ENCODE measurements at regions not wholly inside any gene's neighbourhood (a gene's known extent, or its start where the extent isn't known, plus 50 kb on each side); places are given as distances from the start of the nearest gene placed in this dataset.

GRCh38 chr2:120802867-120803484 is 67.3 kb downstream of the GLI2 start:
- Histone ChIP-seq H3K9ac (no peak overlapping the region), H3K27ac (no peak overlapping the region), H3K79me2 (ENCODE audit: insufficient read depth, low read depth) (no peaks in the 10 kb centered on the region), H2AFZ (ENCODE audit: low read depth) (no peak overlapping the region), H3K27me3 (ENCODE audit: insufficient read depth, low read depth) (no peaks in the 10 kb centered on the region), H3K4me2 (no peak overlapping the region), H3K4me1 (ENCODE audit: low read depth, poor library complexity, severe bottlenecking) (no peaks in the 10 kb centered on the region), H3K4me3 (IDR thresholded peaks at IDR 0.05; ENCODE audit: insufficient read depth, low read depth, low read length) (no peak overlapping the region), H4K20me1 (ENCODE audit: insufficient read depth) (no peaks in the 10 kb centered on the region), H3K36me3 (ENCODE audit: insufficient read depth) (no peaks in the 10 kb centered on the region)
- TF ChIP-seq, protein P1, sequence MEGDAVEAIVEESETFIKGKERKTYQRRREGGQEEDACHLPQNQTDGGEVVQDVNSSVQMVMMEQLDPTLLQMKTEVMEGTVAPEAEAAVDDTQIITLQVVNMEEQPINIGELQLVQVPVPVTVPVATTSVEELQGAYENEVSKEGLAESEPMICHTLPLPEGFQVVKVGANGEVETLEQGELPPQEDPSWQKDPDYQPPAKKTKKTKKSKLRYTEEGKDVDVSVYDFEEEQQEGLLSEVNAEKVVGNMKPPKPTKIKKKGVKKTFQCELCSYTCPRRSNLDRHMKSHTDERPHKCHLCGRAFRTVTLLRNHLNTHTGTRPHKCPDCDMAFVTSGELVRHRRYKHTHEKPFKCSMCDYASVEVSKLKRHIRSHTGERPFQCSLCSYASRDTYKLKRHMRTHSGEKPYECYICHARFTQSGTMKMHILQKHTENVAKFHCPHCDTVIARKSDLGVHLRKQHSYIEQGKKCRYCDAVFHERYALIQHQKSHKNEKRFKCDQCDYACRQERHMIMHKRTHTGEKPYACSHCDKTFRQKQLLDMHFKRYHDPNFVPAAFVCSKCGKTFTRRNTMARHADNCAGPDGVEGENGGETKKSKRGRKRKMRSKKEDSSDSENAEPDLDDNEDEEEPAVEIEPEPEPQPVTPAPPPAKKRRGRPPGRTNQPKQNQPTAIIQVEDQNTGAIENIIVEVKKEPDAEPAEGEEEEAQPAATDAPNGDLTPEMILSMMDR (conservative IDR thresholded peaks at IDR 0.05; ENCODE audit: low read depth, low read length) = no peak

DNA sequence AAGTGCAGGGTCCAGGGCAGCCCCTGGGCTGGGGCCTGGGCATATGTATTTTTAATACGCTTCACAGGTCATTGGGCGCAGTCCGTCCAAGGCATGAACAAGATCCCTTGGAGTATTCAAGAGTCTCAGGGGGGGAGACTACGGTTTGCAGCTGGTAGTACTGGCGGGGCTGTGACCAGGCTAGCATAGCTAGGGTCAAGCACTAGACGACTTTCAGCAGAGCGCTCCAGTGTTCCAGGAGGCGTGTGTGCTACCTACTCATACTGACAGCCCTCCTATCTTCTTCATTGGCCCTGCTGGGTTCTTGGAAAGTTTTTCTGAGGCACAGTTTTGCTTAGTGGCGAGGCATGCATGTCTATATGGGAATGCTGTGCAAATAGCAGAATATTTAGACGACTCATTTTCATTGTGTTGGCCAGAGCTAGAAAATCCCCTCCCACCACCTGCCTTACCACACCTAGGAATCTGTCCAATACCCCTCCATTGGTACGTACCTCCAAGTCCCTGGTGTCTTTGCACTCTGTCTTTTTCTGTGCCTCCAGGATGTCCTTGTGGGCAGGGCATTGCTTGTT is 68.2 kb downstream of the GLI2 start:
- H3K4me1 ChIP-seq (ENCODE audit: low read depth, poor library complexity, severe bottlenecking) = no peaks in the 10 kb centered on the region
- no peak overlapping the region for H3K4me3 ChIP-seq (IDR thresholded peaks at IDR 0.05; ENCODE audit: insufficient read depth, low read depth, low read length)
- no peaks in the 10 kb centered on the region for H4K20me1 ChIP-seq (ENCODE audit: insufficient read depth)
- no peaks in the 10 kb centered on the region for H3K27me3 ChIP-seq (ENCODE audit: insufficient read depth, low read depth)
- no peak overlapping the region for H3K27ac ChIP-seq
- TF ChIP-seq, protein P1 (conservative IDR thresholded peaks at IDR 0.05; ENCODE audit: low read depth, low read length) = no peak
- H3K36me3 ChIP-seq (ENCODE audit: insufficient read depth) = no peaks in the 10 kb centered on the region
- no peak overlapping the region for H3K9ac ChIP-seq
- H3K79me2 ChIP-seq (ENCODE audit: insufficient read depth, low read depth) = no peaks in the 10 kb centered on the region
- H3K4me2 ChIP-seq = no peak overlapping the region
- H2AFZ ChIP-seq (ENCODE audit: low read depth) = no peak overlapping the region

GRCh38 chr2:120804459-120804858 is 68.8 kb downstream of the GLI2 start:
- Histone ChIP-seq H3K27ac (no peak overlapping the region), H4K20me1 (ENCODE audit: insufficient read depth) (no peaks in the 10 kb centered on the region), H3K27me3 (ENCODE audit: insufficient read depth, low read depth) (no peaks in the 10 kb centered on the region), H3K4me1 (ENCODE audit: low read depth, poor library complexity, severe bottlenecking) (no peaks in the 10 kb centered on the region), H3K9ac (no peak overlapping the region), H3K79me2 (ENCODE audit: insufficient read depth, low read depth) (no peaks in the 10 kb centered on the region), H2AFZ (ENCODE audit: low read depth) (no peak overlapping the region), H3K4me3 (IDR thresholded peaks at IDR 0.05; ENCODE audit: insufficient read depth, low read depth, low read length) (no peak overlapping the region), H3K36me3 (ENCODE audit: insufficient read depth) (no peaks in the 10 kb centered on the region), H3K4me2 (no peak overlapping the region)
- TF ChIP-seq, protein P1 (conservative IDR thresholded peaks at IDR 0.05; ENCODE audit: low read depth, low read length) = no peak

DNA sequence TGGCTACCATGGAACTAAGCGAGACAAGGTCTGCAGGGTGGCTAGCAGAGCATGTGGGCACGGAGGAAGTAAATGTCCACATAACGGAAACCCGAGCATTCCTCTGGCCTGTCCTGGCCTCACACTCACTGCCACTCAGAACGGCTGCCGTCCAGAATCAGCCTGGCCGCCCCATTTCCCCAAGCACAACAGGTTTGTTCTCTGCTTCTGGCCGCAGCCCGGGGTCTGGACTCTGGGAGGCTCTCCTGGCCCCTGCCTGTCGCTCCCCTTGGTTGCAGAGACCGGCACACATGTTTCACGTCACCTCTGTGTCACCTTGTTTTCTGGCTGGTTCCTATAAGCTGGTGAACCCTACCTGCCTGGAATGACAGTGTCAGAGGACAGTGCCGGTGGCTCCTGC is 69.3 kb downstream of the GLI2 start:
- Histone ChIP-seq H3K27ac (no peak overlapping the region), H3K4me1 (ENCODE audit: low read depth, poor library complexity, severe bottlenecking) (no peaks in the 10 kb centered on the region), H3K36me3 (ENCODE audit: insufficient read depth) (no peaks in the 10 kb centered on the region), H4K20me1 (ENCODE audit: insufficient read depth) (no peaks in the 10 kb centered on the region), H3K79me2 (ENCODE audit: insufficient read depth, low read depth) (no peaks in the 10 kb centered on the region), H3K9ac (no peak overlapping the region), H3K4me3 (IDR thresholded peaks at IDR 0.05; ENCODE audit: insufficient read depth, low read depth, low read length) (no peak overlapping the region), H2AFZ (ENCODE audit: low read depth) (no peak overlapping the region), H3K27me3 (ENCODE audit: insufficient read depth, low read depth) (no peaks in the 10 kb centered on the region), H3K4me2 (no peak overlapping the region)
- TF ChIP-seq, protein P1 (conservative IDR thresholded peaks at IDR 0.05; ENCODE audit: low read depth, low read length) = no peak

All from KMS-11 (cell line).